Endothelial cell of hepatic sinusoid (primary cell): ENCODE measurements at regions not wholly inside any gene's neighbourhood (a gene's known extent, or its start where the extent isn't known, plus 50 kb on each side); places are given as distances from the start of the nearest gene placed in this dataset.

ENCODE experiments used
- in situ Hi-C: cut with HindIII; loops from 2 replicates; pipeline ENCODE4 v1.10.0; 2017; ENCODE audit warnings: low sequenced_read_pairs

- in situ Hi-C loops, result no loop called here
Observed at GRCh38 chr3:194801461-194802432, 116.1 kb downstream of the FAM43A start.

- in situ Hi-C loops, result loop anchor here (5.0 kb wide), 2 partner anchors 52 to 58 kb away; no protein-coding TSS in a partner anchor
Observed at GRCh38 chr3:194804796-194805195, 119.1 kb downstream of the FAM43A start.

GRCh38 chr3:194805546-194805945 is 119.9 kb downstream of the FAM43A start:
- in situ Hi-C loops, result loop anchor here (5.0 kb wide), 2 partner anchors 53 to 57 kb away; no protein-coding TSS in a partner anchor

GRCh38 chr3:194806991-194807630 is 121.4 kb downstream of the FAM43A start:
- in situ Hi-C loops, result loop anchor here (5.0 kb wide), 2 partner anchors 55 kb away; no protein-coding TSS in a partner anchor

GRCh38 chr3:194808640-194809097 is 123.0 kb downstream of the FAM43A start:
- in situ Hi-C loops, result loop anchor here (5.0 kb wide), 2 partner anchors 54 to 56 kb away; no protein-coding TSS in a partner anchor

- in situ Hi-C loops, result loop anchor here (5.0 kb wide), 2 partner anchors 53 to 57 kb away; no protein-coding TSS in a partner anchor
Observed at GRCh38 chr3:194809382-194809781, 123.7 kb downstream of the FAM43A start.

GRCh38 chr3:194810076-194810475 is 124.4 kb downstream of the FAM43A start:
- in situ Hi-C loops, result no loop called here

GRCh38 chr3:194811118-194811517 is 125.4 kb downstream of the FAM43A start:
- in situ Hi-C loops, result no loop called here

- in situ Hi-C loops, result no loop called here
Observed at GRCh38 chr3:194812176-194812575, 126.5 kb downstream of the FAM43A start.

- in situ Hi-C loops, result no loop called here
Observed at GRCh38 chr3:194814878-194815357, 129.2 kb downstream of the FAM43A start.

GRCh38 chr3:194816748-194817591 is 131.3 kb downstream of the FAM43A start:
- in situ Hi-C loops, result no loop called here

- in situ Hi-C loops, result no loop called here
Observed at GRCh38 chr3:194817592-194817930, 131.9 kb downstream of the FAM43A start.

- in situ Hi-C loops, result no loop called here
Observed at GRCh38 chr3:194817936-194818335, 132.3 kb downstream of the FAM43A start.

GRCh38 chr3:194824100-194824499 is 138.4 kb downstream of the FAM43A start:
- in situ Hi-C loops, result no loop called here

- in situ Hi-C loops, result no loop called here
Observed at GRCh38 chr3:194824701-194825111, 139.0 kb downstream of the FAM43A start.

GRCh38 chr3:194826594-194826993 is 140.9 kb downstream of the FAM43A start:
- in situ Hi-C loops, result no loop called here

GRCh38 chr3:194827486-194827885 is 141.8 kb downstream of the FAM43A start:
- in situ Hi-C loops, result no loop called here

- in situ Hi-C loops, result no loop called here
Observed at GRCh38 chr3:194828116-194828515, 142.4 kb downstream of the FAM43A start.

- in situ Hi-C loops, result no loop called here
Observed at GRCh38 chr3:194828926-194829325, 143.2 kb downstream of the FAM43A start.

- in situ Hi-C loops, result loop anchor here (5.0 kb wide), 1 partner anchor 42 kb away; no protein-coding TSS in a partner anchor
Observed at GRCh38 chr3:194830401-194830800, 144.7 kb downstream of the FAM43A start.
